ENCODE measurements at regions not wholly inside any gene's neighbourhood (a gene's known extent, or its start where the extent isn't known, plus 50 kb on each side); places are given as distances from the start of the nearest gene placed in this dataset.

GRCh38 chr9:71589612-71590011, 178.7 kb downstream of the CEMIP2 start:
- DNase-seq: no peak

- DNase-seq: no peak
Measured at GRCh38 chr9:71587576-71588362, 180.5 kb downstream of the CEMIP2 start.

- DNase-seq: no peak
Measured at GRCh38 chr9:71583792-71584191, 184.5 kb downstream of the CEMIP2 start.

GRCh38 chr9:71582347-71582746, 186.0 kb downstream of the CEMIP2 start:
- DNase-seq: no peak

GRCh38 chr9:71581101-71581500, 187.2 kb downstream of the CEMIP2 start:
- no peak for DNase-seq

GRCh38 chr9:71571186-71571585, 197.1 kb downstream of the CEMIP2 start:
- no peak for DNase-seq

- DNase-seq: no peak
Measured at GRCh38 chr9:71567890-71568289, 200.4 kb downstream of the CEMIP2 start.

- DNase-seq: no peak
Measured at GRCh38 chr9:71562140-71562539, 206.2 kb downstream of the CEMIP2 start.

GRCh38 chr9:71557310-71557709, 211.0 kb downstream of the CEMIP2 start:
- DNase-seq: no peak

DNA sequence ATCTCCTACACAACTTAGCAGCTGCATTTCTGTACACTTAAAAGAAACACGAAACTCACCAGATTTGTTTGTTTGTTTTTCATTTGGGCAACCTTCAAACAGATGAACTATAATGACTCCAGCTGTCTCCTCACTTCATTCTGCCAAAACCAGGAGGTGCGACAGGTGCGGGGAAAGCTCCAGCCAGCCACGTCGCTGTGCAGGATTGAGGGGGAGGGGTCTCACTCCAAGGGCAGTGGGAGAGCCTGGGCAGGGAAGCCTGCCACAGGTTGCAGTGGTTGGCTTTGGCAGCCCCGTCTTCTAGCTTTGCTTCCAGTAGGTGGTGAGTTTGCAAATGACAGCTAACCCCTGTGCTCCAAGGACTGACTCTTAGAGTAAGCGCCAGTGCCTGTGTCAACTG, 215.8 kb downstream of the CEMIP2 start:
- DNase-seq: no peak

- DNase-seq: no peak
Measured at GRCh38 chr9:71549023-71549422, 219.3 kb downstream of the CEMIP2 start.

GRCh38 chr9:71544464-71544863, 223.8 kb downstream of the CEMIP2 start:
- DNase-seq: no peak

DNA sequence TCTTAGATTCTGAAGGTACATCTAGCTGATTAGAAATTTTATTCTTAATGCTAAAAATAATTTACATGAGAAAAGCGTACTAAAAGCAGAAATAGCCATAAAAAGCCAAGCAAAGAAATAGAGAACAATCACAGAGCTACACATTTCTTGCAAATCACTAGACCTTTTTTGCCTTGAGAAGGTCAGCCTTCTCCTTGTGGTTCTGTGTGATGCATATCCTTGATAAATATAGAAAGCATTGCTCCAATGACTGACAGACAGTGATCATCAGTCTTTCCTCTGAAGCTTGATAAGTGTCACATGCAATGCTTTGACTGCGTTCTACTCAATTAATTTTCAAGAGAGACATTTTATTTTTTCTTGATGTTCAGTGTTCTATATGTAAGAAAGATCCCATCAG, 226.9 kb downstream of the CEMIP2 start:
- DNase-seq: no peak

DNA sequence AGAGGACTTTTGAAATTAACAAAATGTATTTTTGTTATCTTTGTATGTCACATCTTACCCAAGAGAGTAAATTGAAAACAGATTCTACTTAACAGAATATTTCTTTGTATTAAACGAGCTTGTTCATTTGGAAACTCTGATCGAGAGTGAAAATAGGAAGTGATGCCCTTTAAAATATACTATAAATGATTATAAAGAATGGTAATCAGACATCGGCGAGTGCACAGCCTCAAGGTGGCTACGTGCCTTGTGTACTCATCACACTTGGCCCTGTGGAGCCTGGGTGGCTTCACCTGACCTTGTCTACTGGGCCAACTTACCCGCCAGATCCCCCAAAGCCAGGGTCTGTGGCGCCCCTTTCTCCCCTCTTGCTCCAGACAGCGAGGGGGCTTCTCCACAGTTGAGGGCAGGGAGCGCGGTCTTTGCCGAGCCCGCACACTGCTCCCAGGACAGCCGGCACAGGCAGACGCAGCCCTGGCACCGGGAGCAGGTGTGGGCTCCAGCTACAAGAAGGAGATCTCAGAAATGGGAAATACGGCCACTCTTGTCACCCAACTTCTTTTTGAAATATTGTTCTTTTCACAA, 243.2 kb downstream of the CEMIP2 start:
- DNase-seq: no peak

GRCh38 chr9:71524516-71524915, 243.8 kb downstream of the CEMIP2 start:
- DNase-seq: no peak

GRCh38 chr9:71521132-71521531, 247.2 kb downstream of the CEMIP2 start:
- no peak for DNase-seq

- DNase-seq: no peak
Measured at GRCh38 chr9:71519098-71519696, 249.1 kb downstream of the CEMIP2 start.

GRCh38 chr9:71518045-71518827, 250.1 kb downstream of the CEMIP2 start:
- DNase-seq: no peak

GRCh38 chr9:71515626-71516025, 252.7 kb downstream of the CEMIP2 start:
- DNase-seq: no peak

GRCh38 chr9:71515107-71515506, 253.2 kb downstream of the CEMIP2 start:
- DNase-seq: no peak

- DNase-seq: no peak
Measured at GRCh38 chr9:71514344-71514975, 253.9 kb downstream of the CEMIP2 start.

DNA sequence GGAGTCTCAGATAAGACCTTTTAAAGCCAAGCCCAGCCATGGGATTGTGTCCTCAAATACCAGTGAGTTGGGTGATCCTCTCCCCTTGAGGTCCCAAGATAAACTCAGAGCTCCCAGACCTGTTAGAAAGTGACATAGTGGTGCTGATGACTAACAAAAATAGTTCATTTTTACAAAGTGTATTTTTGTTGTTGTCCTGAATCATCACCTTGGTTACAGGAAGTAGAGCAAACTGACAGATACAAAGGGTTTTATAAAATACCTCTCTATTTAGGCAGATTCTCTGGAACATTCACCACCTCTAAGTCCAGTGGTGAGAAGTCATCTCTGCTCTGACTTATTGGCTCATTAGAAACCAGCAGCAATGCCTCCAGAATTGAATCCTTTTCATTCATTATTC, 259.3 kb downstream of the CEMIP2 start:
- no peak for DNase-seq
